Activated CD4-positive, alpha-beta T cell treated with anti-CD3 and anti-CD28 coated beads, Interleukin-2, amount 50 U/mL, for 16 hours (primary cell): ENCODE measurements at regions not wholly inside any gene's neighbourhood (a gene's known extent, or its start where the extent isn't known, plus 50 kb on each side); places are given as distances from the start of the nearest gene placed in this dataset.
"Not testable (repeated sequence)": the region's sequence is repeated elsewhere in the genome, so short reads cannot be mapped to it uniquely, and the experiment has no call there.

ENCODE experiments used
- DNase-seq: peaks from one replicate; pipeline ENCODE4 v3.0.0-alpha.2; 2020

DNA sequence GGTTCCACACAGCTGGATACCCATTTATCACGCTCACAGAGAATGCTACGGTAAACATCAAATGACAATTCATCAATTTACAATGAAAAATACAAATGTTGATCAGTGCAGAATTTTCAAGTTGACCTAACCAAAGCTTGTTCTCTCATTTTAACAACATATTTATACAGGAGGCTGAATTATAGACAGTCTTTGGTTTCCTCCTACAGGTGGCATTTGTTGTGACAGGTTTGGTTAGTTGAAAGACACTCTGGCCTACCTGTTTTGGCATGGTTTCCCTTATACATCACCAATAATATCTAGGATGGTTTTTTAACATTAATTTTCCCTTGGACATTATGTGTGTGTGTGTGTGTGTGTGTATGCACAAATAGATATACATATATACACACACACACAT lies 642.5 kb upstream of the MMS22L start:
- DNase-seq, result no peak

DNA sequence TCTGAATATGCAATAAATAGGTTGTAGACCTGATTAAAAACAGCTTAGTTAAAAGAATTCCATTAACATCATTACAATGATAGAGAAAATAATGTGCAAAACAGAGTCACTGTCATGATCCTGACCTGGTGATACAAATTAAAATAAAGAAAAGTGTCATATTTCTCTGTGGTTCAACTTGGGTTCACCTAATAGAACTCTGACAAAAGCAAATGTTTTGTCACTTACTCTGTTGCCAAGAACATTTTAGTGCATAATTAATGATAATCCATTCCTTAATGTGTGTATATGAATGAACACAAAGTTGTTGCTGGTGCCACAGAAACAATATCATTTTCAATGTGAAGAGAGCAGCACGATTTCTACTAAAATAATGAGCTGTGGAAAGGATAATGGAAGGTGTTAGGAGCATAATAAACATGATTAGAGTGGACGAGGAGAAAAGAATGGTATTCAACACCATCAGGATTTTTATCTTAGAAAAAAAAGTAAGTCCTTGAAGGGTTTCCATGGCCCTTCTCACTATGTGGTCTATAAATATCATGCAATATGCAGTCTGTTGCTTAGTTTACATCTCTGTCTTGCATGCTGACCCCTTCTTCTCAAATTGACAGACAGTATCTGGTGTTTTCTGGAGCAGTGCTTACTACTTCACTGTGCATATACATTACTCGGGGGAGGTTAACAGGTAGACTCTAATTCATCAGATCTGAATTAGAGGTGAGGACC lies 656.6 kb upstream of the MMS22L start:
- DNase-seq, result no peak

DNA sequence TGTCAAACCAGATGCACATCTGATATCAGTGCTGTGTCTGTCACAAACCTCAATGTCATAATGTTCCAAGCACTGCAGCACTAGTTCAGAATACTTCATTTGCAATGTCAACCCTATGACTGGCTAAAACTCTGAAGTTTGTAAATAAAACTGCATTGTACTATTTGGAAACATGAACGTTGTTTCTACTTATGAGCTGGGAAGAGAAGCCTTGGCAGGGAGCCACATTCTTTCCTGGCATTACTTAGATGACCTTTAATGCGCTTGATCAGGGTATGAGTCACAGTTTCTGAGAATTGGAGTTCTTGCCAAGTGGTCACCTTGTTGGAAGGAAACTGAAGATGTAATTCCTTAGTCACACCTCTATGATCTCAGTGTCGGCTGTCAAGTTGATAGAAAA lies 664.8 kb upstream of the MMS22L start:
- no peak for DNase-seq

DNA sequence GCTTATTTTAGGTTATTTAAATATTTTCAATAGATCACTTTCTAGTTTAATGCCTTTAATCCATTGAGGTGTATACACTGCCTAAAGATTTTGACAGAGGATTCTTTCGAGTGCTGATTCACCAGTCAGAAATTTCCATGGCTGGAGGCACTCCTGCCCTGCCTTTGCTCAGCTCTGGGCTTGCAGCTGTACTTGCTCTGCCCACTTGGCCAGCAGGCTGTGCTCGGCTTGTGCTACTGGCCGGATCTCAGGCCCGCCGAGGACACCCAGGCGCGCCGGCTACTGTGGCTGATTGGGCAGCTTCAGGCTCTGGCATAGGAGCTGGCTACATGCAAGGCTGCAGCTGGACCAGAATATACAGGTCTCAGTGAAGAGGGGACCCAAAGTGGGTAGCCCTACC lies 675.1 kb upstream of the MMS22L start:
- DNase-seq, result no peak

DNA sequence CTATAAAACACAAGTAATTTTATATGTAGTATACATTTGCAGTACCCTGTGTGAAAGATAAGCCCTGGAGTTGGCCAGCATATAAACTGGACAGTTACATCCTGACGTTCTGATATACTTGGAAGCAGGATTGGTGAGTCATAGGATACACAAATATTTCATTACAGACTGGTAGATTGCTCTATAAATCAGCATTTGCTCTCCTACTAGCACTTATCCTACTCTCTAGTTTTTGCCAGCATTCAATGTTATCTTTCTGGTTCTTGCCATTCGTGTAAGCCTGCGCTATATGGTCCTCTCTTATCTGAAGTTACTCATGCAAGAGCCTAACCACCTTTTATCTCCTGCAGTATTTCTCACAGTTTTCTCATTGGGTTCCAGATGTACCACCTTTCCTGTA lies 680.2 kb upstream of the MMS22L start:
- no peak for DNase-seq

DNA sequence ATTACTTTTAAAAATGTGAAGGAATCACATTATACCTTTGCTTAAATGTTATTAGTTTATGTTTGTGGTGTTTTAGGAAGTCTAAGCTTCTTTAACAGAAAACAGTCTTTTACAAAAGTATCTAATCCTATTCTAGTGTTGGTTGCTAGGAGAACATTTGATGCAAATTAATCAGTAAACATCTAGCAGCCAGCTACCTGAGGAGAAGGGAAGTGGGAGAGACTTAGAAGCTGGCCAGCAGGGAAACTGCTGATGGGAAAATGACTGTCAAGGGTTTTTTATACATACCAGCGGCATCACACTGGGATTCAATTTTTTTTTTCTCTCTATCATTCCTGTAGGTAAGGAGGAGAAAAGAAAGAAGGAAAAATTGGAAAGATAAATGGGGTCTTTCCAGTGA lies 686.0 kb upstream of the MMS22L start:
- no peak for DNase-seq

DNA sequence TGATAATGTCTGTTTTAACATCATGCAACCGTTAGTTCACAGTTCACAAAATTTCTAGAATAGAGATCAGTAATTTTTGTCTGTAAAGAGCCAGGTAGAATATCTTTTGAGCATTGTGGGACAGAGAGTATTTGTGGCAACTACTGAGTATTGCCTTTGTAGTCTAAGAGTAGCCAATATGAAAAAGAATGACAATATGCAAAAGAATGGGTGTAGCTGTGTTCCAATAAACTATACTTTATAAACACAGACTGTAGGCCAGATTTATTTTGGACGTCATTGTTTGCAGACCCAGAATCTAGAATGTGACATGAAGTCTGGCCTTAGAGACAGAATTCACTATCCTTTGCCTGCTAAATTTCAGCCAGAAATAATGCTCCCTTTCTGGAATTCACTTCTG lies 694.1 kb upstream of the MMS22L start:
- no peak for DNase-seq

DNA sequence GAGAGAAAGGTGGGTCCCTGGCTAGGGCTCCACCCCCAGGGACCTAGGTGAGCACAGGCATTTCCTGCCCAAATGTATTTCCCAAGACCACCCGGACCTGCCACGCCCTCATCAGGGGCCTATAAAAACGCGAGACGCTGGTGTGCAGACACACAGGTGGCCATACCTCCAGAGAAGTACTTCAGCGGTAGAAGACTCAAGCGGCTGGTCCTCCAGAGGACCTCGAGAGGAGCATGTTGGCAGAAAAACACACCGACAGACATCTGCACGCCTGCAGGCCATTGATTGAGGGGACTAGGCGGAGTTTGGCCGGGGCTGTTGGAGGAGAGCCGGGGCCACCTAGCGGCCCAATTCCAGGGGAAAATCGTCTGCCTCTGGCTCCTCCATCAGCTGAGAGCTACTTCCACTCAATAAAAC lies 695.8 kb upstream of the MMS22L start:
- DNase-seq, result no peak

DNA sequence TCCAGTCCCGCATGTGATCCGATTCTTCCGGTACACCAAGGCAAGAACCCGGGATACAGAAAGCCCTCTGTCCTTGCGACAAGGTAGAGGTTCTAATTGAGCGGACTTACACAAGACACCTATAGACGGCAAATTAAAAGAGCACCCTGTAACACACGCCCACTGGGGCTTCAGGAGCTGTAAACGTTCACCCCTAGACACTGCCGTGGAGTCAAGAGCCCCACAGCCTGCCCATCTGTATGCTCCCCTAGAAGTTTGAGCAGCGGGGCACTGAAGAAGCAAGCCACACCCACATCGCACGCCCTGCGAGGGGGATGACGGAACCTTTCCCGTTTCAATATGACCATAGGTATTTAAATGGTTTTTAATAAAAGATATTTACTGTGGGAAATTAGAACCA lies 696.3 kb upstream of the MMS22L start:
- not testable (repeated sequence) for DNase-seq

DNA sequence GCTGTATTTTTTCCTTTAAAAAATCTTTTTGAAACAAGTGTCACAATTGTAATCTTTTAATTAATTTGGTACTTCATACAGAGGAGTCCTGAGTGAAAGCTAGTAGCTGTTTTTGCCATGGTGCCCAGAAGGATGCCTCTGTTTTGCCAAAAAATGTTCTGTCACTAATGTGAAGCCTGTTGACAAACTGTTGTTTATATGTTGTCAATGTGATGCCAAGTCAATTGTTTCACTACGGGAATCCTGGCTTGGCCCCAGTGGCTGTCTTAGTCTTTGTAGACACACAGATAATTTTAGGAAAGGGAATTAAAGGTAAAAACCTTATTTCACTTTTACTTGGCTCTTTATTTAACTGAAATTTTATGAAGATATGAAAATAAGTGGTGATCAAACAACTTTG lies 706.4 kb upstream of the MMS22L start:
- no peak for DNase-seq

DNA sequence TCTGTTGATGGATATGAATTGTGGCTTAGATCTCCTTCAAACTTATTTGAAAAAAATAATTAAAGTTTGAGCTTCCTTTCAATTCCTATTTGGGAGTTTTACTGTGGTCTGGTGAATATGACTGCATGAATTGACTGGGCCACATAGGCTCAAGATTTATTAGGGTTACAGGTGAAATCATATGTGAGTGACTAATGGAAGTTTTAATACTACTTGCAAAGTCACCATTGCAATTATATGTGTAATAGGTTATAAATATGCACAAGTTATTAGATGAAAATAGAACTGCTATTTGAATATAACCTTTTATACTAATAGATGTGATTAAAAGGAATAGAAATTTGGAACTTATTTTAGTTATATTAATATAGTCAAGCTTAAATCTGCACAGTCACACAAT lies 712.1 kb upstream of the MMS22L start:
- no peak for DNase-seq

DNA sequence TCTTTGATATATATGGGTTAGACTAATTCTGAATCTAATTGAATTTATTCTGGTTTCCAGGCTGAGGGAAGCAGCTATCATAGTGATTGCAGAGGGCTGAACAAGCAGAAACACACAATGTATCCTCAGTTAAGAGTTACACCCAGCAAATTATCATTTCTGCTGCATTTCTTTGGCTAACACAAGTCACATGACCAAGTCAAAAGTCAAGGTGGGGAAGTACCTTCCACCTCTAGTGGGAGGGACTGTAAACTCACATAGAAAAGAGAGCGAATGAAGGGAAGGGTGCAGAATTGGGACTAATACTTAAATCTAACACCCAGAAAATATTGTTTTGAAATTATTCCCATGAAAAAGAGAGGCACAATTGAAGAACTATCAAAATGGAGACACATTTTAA lies 719.7 kb upstream of the MMS22L start:
- DNase-seq, result no peak

DNA sequence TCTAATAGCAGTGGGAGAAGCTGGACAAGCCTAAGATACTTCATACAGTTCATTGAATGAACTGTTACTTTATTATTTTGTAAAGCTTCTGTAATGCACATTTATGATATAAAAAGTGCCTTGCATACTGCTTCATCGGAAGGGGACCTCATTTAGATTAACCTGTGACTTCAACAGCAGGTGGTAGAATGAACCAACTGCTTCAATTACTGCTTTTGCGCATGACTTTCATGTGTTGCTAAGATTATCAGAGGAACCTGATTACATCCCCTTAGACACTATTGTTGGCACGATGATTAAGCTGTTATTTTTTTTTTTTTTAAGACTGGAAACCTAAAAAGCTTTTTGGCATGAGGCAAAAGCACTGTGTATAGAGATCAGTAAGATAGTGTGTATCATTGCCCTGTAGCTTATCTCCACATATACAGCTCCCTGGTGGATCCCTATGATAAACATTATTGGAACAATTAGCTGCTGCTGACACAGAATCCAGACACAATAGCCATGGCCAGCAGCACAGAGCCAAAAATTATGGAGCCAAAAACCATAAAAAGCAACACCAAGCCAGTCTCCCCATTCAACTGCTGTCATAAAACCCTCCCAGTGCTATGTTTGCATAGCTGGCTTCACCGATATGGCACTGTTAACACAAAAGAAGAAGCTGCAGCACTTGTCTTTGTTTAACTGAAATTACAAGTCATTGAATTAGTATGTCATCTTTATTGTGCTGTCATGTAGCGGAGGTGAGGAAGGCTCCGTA lies 731.6 kb upstream of the MMS22L start:
- no peak for DNase-seq

DNA sequence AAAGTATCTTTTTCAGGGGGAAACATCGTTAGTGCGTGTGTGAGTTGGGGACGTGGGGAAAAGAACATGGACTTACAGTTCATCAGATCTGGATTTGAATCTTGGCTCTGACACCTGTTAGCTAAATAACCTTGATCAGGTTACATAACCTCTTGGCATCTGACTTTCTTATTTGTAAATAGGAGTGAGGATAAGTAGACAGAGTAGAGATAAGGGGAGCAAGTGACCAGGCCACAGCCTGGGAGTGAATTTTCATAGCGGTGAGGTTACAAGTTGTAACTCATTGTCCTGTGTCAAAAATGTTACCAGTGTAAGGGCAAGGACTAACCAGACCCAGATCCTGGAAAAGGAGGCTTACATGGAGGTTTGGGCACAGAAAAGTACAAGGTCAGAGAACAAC lies 733.5 kb upstream of the MMS22L start:
- no peak for DNase-seq

DNA sequence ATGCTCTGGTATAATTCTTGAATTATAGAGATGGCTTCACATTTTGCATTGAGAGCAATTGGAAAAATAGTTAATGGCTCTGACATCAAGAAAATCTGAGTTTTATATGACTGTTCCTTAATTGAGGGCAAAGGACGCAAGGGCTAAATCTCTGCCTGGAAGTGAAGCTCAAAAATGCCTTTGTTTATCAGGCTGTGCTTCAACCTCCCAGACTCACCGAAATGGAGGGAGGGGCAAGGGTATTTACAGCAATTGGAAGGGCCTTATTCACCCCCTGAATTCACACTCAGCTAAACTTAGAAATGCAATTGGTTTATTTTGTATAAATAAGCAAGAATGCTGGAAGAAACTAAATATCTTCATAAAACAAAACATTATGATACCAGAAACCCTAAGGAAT lies 737.2 kb upstream of the MMS22L start:
- DNase-seq, result no peak

DNA sequence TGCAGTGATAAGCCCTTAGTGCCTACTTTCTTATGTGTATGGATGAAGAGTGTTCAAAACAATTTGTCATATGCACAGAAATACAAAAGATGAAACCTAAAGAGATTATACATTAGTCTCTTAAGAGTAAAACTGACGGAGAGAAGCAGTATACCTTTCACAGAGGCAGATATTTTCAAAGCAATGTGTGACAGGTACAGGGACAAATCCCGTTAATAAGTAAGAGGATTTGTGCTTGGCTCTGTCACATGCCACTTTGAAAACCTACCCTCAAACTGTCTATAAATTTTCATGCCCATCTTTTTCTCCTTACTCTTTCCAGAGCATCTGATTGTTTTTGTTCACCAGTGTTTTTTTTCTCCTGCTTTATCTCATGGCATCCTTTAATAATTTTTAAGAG lies 741.3 kb upstream of the MMS22L start:
- no peak for DNase-seq

DNA sequence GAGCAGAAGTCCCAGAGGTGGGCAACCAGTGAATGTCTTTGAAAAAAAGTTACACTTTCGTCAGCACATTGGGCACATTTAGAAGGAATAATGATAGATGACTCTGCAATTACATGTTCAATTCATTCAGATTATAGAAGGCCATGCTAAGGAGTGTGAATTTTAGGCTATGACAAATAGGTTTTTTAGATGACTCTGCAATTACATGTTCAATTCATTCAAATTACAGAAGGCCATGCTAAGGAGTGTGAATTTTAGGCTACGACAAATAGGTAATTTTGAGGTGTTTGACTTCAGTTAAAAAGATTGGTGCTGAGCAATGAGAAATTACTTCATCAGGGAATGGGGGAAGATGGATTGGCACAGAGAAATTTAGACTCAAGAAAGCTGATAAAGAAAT lies 744.9 kb upstream of the MMS22L start:
- no peak for DNase-seq

DNA sequence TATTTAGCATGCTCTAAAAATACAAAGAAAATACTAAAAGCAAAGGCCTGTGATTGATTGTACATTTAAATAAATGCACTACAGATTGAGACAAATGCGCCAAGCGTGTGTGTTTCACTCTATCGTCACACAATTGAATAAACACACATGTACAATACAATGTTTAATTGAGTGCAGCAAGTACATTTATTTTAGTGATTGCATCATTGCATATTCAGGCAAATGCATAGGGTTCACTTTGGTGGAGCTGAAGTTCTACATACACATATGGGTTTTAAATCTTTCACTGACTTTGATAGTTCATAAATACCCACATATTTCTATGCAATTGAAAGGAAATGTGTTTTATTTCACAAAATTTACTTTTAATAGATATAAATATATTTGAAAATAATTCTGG lies 750.6 kb upstream of the MMS22L start:
- no peak for DNase-seq

DNA sequence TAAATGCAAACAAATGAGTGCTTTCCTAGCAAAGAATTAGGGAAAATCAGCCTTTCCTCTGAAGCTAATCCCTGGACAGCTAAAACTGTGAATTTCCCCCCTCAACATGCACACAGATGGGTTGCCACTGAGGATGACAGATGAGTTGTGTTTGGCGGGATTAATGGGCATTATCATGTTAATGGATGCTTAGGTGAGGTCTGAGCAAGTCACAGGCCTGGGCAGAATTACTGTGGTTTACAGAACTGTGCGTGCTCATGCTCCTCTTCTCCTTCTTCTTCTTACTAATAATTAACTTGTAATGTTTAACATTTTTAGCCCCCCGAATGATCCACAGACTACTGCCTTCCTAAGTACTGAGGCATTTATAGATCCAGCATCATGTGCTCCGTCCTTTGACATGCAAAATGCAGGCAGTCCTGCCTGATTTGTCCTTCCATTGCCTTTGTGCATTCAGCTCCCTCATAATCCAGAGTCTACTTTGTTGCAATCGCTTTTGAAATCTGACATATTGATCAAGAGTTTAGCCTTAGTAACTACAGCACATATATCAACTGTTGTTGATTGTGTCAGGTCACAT lies 753.4 kb upstream of the MMS22L start:
- DNase-seq, result no peak

DNA sequence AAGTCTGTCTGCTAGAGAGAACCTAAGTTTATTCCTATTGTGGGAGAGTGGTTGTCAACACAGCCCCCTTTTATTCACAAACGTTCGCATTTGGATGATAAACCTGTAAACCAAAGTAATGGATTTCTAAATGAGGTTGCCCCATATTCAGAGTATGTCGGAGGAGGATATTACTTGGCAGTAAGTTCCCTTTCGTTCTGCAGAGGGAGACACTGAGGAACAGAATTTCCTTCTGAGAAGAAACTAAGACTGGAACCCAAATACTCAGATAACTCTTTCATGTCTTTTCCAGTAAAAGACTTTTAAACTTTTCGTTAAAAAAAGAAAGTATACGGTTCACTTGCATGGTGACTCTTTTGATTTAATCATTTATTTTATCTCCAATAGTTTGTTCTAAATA lies 754.6 kb upstream of the MMS22L start:
- no peak for DNase-seq

DNA sequence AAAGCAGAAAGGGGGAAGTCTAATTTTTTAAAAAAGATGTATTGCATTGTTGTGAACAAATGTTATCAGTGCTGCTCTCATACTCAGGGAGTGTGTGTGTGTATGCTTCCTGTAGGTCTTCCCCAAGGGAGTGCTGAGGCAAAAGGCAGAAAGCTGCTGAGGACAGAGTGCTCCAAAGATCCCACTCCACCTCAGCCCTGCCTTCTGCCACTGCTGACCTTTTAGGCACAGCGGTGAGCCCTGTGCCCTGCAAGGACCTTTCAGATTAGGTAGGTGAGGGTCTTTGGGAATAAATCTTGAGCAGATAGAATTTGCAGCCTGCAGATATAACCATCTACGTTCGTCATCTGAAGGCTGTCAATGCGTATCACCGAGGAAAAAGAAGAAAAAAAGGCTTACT lies 756.4 kb upstream of the MMS22L start:
- DNase-seq, result no peak

DNA sequence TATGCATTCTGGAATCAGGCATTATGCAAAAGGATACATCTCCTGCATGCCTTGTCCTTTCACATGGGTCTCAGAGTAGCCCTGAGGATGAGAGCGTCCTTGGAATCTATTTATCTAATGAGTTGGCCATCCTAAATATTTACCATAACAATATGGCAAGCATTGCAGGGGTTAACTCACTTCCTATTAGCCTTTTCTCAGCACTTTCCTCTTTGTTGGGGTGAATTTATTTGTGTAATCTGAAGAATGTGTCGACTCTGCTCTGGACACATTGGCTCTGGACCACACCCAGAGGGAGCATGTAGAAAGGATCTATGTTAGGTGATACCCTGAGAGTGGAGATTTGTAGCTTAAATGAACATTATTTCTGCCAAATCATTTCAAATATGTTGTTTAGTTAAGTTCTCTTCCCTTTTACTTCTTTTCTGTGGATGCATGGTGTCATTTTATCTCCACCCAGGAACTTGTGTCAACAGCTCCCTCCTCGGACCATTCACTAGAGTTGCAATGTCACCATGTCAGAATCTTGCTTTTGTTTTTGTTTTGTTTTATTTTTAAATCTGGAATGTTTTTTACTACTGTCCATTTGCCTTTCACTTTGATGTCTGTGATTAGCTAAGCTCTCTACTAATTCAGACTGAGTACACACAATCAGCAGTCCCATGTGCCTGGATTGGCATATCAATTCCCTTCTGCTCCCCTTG lies 757.0 kb upstream of the MMS22L start:
- no peak for DNase-seq

DNA sequence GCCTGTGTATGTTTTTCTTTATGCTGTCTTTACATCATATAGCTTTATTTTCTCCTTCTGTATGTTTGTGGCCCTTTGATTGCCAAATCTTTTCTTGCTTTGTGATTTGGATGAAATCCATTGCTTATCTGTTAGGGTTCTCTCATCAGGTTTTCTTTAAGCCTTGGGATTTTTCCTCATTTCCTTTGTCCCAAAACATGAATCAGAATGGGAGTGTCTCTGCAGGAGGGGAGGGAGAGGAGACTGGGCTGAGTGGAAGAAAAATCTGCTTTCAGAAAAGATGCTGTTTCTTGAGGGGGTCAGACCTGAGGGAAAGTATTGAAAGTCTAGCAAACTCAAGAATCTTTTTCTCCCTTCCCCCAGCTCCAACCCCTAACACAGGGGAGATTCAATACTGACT lies 758.0 kb upstream of the MMS22L start:
- DNase-seq, result no peak

DNA sequence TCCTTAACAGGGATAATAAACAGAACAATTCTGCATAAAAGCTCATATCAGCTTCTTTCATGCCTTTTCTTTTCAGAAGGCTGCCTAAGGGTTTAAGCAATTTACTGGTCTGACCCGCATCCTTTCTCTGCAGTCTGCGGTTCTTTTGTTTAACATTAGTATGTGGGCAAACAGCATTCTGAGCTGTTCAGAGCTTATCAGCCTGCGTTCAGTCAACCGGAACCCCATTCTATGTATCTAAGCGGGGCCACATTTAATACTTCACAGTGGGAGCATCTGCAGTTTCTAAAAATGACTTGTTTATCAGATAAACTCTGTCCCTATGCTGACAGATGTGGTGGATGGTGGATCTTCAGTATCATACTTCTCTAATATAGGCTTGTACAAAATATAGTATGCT lies 758.9 kb upstream of the MMS22L start:
- no peak for DNase-seq
